GM18520 (cell line): ENCODE measurements at regions not wholly inside any gene's neighbourhood (a gene's known extent, or its start where the extent isn't known, plus 50 kb on each side); places are given as distances from the start of the nearest gene placed in this dataset.

Experiments used
- ATAC-seq: cut with Tn5 transposase; IDR thresholded peaks from one replicate; pipeline ENCODE4 v1.9.1; 2021; ENCODE audit not compliant: unreplicated experiment

DNA sequence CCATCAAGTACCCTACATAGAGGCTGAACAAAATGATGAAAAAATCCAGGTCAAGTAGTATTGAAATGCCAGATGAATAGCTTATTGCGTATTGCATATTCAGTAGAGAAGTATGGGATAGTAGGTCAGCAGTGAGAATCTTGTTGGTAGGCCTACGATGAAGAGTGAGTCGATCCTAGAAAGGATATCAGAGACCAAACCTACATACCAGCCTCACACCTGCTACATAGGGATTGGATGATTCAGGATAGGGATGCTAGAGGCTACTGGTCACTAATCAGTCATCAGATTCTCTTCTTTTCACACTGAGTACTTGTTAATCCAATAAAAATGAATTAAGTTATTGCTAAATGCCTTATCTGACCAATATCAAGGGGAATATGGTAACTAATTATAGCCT lies 274.5 kb downstream of the DSEL start:
- ATAC-seq, result no peak

DNA sequence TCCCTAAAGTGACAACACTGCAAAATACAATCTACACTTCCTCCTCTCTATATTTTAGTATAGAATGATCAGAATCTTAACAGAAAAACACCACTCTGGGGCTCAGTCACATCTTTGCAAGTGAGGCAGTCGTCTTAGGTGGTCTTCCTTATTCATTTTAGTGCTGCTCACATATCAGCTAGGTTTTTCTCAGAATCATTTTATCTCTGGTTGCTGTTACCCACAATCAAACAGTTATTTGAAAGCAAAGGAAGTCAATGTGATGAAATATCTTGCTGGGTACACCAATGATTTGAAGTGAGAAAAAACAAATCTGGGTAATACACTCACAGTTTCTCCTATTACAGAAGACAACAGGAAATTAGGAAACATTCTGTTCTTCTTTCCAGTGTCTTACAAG lies 275.2 kb downstream of the DSEL start:
- no peak for ATAC-seq

DNA sequence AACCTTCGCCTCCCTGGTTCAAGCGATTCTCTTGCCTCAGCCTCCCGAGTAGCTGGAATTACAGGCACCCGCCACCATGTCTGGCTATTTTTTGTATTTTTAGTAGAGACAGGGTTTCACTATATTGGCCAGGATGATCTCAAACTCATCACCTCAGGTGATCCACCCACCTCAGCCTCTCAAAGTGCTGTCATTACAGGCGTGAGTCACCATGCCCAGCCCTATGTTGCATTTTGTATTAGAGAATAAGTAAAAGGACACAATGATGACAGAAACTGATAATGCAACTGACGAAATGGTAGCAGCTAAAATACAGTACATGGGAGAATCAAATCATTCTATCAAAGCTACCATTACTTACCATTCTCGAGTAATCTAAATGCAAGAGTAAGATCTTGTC lies 276.7 kb downstream of the DSEL start:
- no peak for ATAC-seq

DNA sequence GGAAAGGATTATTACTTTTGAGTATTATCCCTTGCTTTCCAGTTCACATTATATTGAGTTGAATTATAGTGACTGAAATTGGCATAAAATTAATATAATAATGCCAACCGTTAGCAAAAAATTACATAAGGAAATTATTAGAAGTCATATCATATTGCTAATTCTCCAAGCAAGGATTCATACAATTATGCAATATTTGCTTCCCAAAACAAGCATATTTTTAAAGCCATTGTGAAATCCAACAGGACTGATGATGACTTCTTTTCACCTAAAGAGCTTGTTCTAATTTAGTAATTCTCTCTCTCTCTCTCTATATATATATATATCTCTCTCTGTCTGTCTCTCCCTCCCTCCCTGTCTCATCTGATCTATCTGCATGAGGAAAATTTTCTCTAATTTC lies 283.5 kb downstream of the DSEL start:
- no peak for ATAC-seq

DNA sequence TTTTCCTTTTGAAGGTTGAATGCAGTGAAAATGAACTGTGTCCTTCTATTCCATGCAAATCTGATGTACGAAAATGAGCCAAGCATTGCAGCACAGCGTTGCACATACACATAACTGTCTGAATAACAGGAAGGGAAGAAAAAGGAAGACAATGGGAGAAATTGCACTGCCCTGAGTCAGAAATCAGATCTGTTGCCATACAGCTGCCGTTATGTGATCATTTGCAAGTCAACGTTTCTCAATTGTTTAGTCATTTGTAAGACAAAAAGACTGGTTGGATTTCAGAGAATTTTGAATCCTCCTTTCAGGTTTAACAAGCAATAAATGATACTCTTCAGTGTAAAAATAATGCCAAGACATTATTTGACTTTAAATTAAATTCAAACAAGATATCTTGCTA lies 284.1 kb downstream of the DSEL start:
- ATAC-seq, result no peak

DNA sequence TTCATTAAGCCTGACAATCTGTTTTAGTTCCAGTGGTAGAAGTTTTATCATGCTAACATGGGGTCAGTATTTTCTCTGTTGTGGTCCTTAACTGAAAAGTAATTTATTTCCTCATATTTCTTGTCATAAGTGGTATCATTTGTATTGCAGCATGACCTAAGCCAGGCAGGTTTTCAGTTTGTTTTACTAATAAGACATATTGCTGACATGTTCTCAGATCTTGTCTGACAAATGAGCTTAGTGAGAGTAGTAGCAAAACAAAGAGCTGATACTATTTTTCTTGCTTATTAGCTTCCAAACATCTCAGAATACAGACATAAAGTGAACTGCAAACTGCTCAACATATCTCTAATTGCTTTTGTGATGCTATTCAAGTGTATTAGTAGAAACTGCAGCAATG lies 293.6 kb downstream of the DSEL start:
- ATAC-seq, result no peak

DNA sequence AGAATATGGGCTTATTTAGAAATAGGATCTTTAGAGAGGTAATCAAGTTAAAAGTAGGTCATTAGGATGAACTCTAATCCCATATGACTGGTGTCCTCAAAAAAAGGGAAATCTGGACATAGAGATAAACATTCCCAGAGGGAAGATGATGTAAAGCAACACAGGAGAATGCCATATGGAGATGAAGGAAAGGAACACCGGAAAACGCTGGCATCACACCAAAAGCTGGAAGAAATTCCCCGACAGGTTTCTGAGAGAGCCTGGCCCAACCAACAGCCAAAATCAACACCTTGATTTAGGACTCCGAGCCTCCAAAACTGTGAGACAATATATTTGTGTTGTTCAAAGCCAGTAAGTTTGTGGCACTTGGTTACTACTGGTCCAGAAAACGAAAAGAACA lies 296.7 kb downstream of the DSEL start:
- ATAC-seq, result no peak

DNA sequence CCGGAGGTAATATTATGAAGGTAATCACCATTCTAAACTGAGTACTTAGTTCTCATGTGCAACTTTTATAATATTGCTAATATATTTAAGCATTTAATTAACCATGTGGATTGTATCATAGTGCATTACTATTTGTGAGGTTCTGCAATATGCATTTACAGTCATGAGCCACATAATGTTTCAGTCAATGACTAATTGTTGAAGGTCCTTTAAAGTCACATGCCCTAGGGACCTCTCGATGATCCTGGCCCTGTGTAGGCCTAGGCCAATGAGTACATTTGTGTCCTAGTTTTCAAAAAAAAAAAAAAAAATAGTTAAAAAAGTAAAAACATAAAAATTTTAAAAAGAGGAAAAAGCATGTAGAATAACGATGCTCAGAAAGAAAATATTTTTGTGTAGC lies 298.0 kb downstream of the DSEL start:
- ATAC-seq, result no peak

DNA sequence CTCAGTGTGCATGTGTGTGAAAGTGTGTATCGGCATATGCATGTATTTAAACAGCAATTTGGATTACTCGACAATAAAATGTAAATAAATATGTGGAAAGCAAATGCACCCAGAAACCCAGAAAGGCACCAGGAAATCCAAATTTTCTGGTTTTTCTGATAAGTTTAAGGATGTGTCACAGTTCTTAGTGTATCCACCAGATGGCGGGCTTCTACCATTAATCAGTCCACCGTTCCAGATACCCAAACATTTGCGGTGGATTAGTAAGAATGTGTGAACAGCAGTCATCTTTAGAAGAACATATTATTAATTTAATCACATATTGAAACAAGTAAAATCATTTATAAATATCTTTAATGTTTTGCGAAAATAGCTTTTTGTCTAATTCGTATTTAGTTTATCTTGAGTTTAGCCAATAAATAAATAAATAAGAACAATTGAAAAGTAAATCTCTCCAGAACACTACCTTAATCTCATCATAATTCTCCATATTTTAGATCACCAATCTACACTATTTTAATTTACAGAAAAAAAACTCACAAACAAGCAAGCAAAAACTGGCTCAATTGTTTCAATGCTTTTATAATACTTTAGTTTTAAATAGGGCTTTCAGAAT lies 298.9 kb downstream of the DSEL start:
- peak; percentile 82 for ATAC-seq

DNA sequence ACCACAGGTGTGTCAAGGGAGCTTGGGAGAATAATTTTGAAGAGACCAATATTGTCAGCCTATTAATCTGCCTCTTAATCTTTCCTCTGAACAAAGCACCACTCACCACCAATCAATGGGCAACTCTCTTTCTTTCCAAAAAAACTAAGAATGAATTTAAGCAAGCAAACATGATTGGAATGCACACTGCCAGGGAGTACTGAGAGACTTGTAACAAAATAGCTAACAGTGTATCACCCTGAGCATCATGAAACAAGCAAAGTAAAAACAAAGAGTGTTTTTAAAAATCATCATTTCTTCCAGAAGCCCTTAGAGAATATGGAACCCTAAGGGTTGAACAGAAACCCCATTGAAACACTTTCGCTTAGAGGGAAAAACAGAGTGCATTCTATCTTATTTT lies 299.7 kb downstream of the DSEL start:
- no peak for ATAC-seq

DNA sequence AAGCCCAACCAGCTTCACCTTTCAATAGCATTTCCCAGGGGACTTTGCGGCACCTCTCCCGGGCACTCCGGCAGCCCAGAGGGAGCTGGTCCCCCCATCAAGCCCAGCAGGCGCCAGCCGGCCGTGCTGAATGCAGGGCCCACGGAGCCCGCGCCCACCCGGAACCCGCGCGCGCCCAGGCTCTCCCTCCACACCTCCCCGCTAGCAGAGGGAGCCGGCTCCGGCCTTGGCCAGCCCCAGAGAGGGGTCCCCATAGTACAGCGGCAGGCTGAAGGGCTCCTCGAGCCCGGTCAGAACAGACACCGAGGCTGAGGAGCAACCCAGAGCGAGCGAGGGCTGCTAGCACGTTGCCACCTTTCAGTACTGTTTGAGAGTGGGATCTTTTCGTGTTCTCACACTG lies 300.8 kb downstream of the DSEL start:
- ATAC-seq, result no peak

DNA sequence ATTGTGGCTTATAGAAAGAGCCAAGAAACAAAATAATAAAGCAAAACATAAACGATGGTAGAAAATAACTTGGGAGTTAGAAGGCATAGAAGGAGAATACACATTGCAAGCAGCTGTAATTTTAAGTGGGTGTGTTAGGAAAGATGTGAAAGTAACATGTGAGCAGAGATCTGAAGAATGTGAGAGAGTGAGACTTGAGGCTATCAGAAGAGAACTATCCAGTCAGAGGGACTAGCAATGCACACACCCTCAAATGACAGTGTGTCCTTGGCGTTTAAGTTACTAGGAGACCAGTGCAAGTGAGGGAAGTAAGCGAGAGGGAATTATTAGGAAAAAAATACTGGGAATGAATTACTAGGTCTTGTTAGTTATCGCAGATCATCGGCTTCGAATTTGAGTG lies 304.9 kb downstream of the DSEL start:
- no peak for ATAC-seq

DNA sequence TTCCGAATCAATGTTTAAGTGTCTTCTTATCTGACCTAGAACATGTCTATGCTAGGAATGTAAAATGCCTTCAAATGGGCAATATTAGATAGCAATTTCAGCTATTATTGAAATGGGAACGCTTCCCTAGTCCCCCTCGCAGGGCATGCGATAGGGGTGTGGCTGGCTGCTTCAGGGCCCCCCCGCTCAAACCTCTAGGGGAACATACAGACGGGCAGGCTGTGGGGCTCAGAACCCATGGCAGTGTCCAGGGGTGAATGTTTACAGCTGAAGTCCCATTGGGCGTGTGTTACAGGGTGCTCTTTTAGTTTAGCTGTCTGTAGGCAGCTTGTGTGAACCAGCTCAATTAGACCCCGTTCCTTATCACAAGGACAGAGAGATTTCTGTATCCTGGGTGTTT lies 315.9 kb downstream of the DSEL start:
- no peak for ATAC-seq

DNA sequence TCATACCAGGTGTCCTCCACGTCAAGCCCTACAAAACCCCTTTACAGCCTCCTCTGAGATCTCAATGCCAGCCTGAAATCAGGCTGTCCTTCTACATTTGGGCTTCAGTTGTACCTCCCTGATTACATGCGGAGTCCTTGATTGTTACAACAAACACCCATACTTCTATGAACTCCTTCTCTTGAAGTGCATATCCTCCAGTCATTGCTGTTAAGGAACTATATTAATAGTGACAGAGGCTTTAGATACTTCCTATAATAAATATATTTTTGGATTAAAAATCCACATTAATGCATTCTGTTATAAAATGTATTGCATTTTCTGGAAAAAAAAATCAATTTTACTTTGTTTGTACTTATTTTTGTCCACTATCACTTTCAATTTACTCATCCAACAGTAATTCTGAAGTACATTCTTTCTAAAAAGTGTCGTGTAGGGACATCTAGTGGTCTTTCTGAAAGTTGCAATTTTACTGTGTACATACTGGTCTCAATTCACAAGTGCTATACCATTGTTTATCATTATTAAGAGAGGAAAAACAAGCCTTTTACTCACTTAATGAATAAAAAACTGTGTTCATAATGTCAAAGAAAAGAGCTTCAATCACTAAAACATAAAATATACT lies 316.4 kb downstream of the DSEL start:
- peak; percentile 92 for ATAC-seq

DNA sequence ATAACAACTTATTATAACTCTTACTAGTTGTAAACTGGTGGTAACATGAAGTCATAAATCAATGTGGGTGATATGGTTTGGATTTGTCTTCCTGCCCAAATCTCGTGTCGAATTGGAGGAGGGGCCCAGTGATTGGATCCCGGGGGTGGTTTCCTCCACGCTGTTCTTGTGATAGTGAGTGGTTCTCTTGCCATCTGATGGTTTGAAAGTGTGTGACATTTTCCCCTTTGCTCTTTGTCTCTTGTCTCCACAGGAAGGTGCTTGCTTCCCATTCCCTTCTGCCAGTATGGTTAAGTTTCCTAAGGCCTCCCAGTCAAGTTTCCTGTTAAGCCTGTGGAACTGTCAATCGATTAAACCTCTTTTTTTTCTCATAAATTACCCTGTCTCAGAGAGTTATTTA lies 321.6 kb downstream of the DSEL start:
- no peak for ATAC-seq

DNA sequence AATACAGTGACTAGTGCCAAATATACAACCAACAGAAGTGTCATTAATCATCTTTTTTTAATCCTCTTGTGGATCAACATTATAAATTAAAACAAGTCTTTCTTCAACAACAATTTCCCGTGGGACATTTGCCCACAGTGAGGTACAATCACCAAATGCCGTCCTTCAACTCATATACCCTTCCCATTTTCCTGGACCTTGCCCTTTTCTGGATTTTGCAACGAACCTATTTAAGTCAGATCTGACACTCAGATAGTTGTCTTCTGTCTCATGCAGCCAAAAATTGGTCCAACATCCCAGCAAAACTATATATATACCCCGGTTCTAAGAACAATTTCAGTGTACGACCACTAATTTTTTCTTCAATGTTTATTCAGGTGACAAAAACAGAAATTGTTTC lies 324.0 kb downstream of the DSEL start:
- ATAC-seq, result no peak

DNA sequence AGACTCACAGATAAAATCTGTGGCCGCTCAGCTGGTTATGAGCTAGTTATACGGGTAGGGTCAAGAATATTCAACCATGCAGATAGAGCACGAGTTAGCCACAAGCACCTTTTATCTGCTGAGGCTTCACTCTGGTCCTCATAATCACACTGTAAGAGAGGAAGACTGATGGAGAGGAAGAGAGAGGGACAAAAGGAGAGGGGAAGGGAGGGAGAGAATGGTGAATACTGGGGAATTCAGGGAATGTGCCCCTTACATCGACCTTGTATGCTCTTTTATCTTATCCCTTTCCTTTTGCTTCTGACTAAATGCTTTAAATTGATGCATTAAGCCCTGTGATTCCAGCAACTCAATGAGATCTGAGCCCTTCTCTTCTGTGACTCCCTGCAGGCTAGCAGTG lies 333.1 kb downstream of the DSEL start:
- no peak for ATAC-seq

DNA sequence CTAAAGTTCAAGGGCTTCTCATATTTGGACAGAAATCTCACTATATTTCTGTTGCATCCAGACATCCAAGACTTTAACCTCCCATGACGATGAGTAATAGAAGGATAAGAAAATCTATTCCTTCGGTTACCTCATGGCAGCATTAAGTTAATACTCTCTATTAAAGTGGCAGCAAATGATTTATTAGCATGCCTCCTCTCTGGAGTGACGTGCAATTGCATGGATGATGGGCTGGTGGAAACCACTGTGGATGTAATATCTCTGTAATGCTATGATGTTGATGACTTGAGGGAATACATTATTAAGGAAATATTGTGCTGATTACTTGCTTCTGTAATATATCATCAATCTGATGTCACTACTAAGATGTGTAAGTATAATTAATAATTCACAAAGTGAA lies 336.8 kb downstream of the DSEL start:
- no peak for ATAC-seq

DNA sequence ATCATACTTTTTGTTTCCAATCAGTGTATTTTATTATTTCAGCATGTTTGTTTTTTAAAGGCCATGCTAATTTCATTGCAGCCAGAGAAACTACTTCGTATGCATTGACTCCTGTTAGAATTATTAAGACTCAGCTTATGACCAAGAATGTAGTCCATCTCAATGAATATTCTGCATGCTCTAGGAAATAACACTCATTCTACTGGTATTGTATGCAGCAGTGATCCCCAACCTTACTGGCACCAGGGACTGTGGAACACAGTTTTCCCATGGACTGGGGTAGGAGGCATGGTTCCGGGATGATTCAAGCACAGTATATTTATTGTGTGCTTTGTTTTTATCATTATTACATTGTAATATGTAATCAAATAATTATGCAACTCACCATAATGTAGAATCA lies 356.9 kb downstream of the DSEL start:
- no peak for ATAC-seq

DNA sequence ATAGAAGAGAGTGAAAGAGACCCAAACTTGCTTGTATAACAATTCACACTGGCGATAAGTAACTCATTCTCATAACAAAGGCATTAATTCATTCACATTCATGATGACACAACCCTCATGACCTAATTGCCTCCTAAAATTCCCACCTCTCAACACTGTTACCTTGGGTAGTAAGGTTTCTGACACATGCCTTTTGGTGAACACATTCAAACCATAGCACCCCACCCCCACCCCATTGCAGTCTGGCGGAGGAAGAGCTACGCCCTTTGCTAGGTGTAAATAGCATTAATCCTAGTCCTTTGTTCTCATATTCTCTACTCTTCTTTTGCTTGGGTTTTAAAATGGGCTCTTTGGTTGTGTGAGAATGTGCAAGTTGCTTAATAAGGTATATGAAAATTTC lies 361.5 kb downstream of the DSEL start:
- no peak for ATAC-seq

DNA sequence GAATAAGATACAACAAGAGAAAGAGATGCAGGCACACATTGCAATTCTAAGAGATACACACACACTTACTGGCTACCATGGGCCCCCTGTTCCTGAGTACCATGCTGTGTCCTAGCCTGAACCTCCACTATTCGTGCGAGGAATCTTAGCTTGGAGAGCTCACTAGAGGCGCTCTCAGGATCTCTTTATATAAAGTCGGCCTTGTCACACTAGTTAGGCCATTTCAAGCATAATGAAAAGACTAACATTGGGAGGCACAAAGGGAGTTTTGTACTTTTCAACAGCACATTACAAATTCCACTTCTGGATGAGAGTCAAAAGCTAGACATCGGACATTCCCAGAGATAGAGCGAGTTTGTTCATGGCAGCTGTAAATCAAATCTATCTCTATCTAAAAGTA lies 365.2 kb downstream of the DSEL start:
- no peak for ATAC-seq

DNA sequence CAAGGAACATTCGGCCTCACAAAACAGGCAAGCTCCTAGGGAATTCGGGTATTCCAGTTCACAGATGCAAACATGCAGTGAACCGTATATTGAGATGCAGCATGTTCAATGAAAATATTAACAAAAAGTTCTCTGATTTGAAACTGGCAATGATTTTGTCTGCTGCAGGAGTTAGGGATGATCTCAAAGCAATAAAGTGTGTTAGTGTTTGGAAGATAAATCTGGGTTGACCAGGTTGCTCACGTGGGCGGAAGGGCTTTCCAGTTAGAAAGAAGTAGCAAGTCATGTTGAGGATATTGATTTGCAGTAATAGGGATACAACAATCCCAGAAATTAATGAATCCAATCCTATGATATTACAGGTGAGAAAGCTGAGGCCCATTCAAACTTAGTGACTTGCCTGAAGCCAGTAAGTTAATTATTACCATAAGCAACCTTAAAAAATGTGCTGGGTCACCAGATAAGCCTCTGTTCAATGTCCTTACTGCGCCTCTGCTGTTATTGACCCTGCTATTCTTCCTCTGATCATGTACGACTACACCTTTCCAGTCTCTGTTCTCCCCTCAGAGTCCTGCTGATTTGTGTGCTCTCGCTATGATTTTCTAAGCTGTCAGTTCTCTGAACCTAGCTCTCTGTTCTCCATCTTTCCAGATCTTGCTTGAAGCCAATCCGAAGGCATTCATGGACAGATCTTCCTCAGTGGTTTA lies 370.8 kb downstream of the DSEL start:
- ATAC-seq, result no peak

DNA sequence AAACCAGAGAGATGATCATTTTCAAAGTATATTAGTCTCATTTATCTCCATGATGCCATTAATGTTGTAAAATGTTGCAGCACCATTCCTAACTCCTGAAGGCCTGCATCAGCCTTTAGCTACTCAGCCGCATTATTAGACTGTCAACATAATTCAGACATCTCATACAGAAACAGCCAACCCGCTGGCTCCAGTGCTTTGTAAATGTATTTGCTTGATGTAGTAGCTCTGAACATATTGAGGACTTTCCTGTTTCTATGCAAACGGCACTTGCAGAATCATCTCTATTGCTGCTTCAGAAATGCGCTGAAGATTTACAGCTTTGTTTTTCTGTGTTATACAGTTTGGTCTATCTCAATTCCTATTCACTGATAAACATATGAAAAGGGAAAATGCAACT lies 372.2 kb downstream of the DSEL start:
- ATAC-seq, result no peak
